Activated naive CD8-positive, alpha-beta T cell treated with anti-CD3 and anti-CD28 coated beads for 36 hours (primary cell): ENCODE measurements at regions not wholly inside any gene's neighbourhood (a gene's known extent, or its start where the extent isn't known, plus 50 kb on each side); places are given as distances from the start of the nearest gene placed in this dataset.

ENCODE experiments used
- DNase-seq: peaks from one replicate; pipeline ENCODE4 v3.0.0; 2021
- H3K27ac Mint-ChIP-seq: one replicate; pipeline ENCODE4 v1.8.0; 2022; ENCODE audit warnings: mild to moderate bottlenecking, moderate library complexity, mixed read lengths
- H3K27me3 Mint-ChIP-seq: one replicate; pipeline ENCODE4 v1.8.0; 2022; ENCODE audit warnings: mild to moderate bottlenecking, mixed read lengths
- H3K36me3 Mint-ChIP-seq: one replicate; pipeline ENCODE4 v1.8.0; 2021; ENCODE audit warnings: mild to moderate bottlenecking, mixed read lengths
- H3K4me1 Mint-ChIP-seq: one replicate; pipeline ENCODE4 v1.8.0; 2021; ENCODE audit warnings: mixed read lengths
- H3K4me3 Mint-ChIP-seq: one replicate; pipeline ENCODE4 v1.8.0; 2022; ENCODE audit warnings: mild to moderate bottlenecking, moderate library complexity, mixed read lengths
- H3K9me3 Mint-ChIP-seq: one replicate; pipeline ENCODE4 v1.8.0; 2022; ENCODE audit warnings: mixed read lengths

DNA sequence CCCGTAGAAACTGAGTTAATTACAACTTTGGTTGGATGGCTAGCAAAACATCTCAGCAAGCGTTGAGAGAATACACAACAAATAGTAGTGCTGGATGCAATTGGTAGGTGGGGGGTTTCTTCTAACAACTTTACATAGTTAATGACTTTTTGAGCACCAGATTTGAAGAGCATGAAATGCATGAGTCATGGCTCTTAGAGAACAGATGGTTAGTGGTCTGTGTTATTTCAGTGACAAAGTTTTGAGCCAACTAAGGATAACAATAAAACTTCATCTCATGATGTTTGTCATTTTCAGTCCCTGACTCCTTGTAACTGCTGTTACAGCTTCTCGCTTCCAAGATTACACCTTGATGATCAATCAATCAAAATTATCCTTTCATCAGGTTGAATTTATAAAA is 399.0 kb upstream of the BRINP1 start:
- H3K27me3 Mint-ChIP-seq = no peaks in the 10 kb centered on the region

DNA sequence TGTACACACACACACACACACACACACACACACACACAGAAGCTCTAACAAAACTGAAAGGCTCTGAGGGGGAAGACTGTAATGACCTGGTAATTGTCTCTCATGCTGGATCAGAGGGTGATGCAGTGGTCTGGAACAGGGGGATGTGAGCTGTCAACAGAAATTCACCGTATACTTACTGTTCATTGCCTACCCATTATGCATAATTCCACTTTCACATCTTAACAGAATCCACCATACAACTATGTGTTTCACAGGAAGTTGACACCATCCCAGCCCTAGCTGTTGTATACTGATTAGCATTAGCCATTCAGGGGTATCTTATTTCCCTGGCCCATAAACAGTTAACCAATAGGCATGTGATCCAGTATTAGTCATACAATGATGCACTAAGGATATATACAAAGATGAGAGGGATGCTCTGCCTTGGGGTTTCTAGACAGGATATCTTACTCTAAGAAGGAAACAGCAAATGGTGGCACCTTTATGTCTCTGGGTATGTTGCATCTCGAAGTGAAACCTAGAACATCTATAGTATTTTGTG is 396.5 kb upstream of the BRINP1 start:
- Mint-ChIP-seq H3K27me3 (no peaks in the 10 kb centered on the region), H3K36me3 (no peaks in the 10 kb centered on the region)

More for the DNA sequence above, 399.0 kb upstream of the BRINP1 start:
- no peaks in the 10 kb centered on the region for H3K36me3 Mint-ChIP-seq
- H3K4me1 Mint-ChIP-seq = no peaks in the 10 kb centered on the region
- DNase-seq = no peak
- no peak overlapping the region for H3K27ac Mint-ChIP-seq
- H3K9me3 Mint-ChIP-seq = no peaks in the 10 kb centered on the region
- H3K4me3 Mint-ChIP-seq = no peak overlapping the region

DNA sequence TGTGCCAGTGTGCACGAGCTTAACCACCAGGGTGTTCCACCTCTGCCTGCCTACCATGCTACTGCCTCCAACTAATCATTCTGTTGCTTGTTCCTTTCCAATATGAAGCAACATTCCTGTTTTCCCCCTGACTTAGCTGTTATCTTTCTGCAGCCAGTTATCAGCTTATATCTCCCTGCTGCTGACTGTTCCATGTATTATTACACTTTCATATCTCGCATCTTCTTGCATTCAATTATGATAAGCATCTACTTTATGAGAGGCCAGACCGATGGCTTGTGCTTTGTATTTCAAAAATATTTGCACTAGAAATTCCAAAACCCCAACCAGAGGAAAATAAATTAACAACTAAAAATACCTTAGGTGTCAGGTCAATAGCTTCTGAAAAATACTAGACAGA is 394.0 kb upstream of the BRINP1 start:
- Mint-ChIP-seq H3K4me3 (no peak overlapping the region), H3K9me3 (no peaks in the 10 kb centered on the region), H3K36me3 (no peaks in the 10 kb centered on the region), H3K4me1 (no peaks in the 10 kb centered on the region), H3K27me3 (peaks cover 4% of the 10 kb centered on the region), H3K27ac (no peak overlapping the region)
- DNase-seq = no peak

More for the DNA sequence above, 396.5 kb upstream of the BRINP1 start:
- Mint-ChIP-seq H3K4me3 (no peak overlapping the region), H3K27ac (no peak overlapping the region), H3K9me3 (no peaks in the 10 kb centered on the region), H3K4me1 (no peaks in the 10 kb centered on the region)
- no peak for DNase-seq

DNA sequence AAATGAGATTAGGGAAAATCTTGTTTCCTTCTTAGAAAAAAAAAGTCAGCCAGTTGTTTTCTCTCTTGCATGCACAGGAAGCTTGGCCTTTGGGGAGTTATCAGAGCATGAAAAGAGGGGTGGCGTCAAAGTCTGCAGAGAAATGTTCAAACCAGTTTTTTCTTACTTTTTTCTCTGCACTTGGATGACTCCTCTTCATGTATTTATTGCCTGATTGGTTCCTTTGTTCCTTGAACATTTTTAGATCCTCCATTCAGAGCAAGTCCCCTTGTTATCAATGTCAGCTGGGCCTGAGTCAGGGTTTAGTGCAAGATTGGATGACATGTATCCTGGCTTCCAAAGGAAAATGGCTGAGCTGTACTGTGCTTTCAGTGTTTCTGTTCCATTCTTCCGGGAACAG is 392.6 kb upstream of the BRINP1 start:
- Mint-ChIP-seq H3K36me3 (no peaks in the 10 kb centered on the region), H3K4me3 (no peak overlapping the region), H3K27ac (no peak overlapping the region), H3K27me3 (peaks cover 4% of the 10 kb centered on the region), H3K9me3 (no peaks in the 10 kb centered on the region), H3K4me1 (no peaks in the 10 kb centered on the region)
- no peak for DNase-seq

DNA sequence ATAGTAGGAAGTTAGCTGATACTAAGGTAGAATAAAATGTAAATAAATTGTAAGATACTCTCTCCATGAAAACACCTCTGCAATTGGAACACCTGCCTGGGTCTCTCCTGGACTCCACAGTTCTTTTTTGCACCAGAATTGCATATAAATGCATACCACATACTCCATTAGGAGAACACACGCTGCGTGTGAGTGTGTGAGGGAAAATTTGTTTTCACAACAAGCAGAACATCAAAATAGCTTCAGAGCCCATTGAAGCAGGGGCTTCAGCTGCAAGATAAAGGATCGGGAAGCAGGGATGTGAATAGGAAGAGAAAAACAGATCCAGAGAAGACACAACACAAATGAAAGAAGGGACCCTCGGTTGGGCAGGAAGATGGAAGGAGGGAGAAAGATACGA is 389.8 kb upstream of the BRINP1 start:
- H3K27ac Mint-ChIP-seq = no peak overlapping the region
- no peaks in the 10 kb centered on the region for H3K9me3 Mint-ChIP-seq
- no peak for DNase-seq
- H3K4me1 Mint-ChIP-seq = no peaks in the 10 kb centered on the region
- no peak overlapping the region for H3K4me3 Mint-ChIP-seq
- H3K36me3 Mint-ChIP-seq = no peaks in the 10 kb centered on the region
- H3K27me3 Mint-ChIP-seq = peaks cover 4% of the 10 kb centered on the region

DNA sequence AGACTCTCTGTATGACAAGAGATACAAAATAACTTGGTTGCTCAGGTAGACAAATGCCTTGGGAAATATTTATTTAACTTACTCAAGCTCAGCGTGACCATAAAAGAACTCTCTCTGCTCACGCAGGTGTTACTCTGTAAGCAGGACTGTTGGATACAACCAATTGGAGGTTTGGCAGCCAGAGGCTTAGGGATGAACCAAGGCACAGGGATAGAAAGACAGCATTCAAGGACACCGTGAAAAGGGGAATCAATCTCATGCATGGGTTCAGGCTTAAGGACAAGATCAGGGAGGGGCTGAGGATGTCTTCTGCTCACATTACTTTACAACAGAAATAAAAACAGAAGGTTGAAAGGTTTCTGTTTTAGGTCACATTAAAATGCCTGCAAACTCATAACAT is 389.0 kb upstream of the BRINP1 start:
- Mint-ChIP-seq H3K9me3 (no peaks in the 10 kb centered on the region), H3K27ac (no peak overlapping the region)

DNA sequence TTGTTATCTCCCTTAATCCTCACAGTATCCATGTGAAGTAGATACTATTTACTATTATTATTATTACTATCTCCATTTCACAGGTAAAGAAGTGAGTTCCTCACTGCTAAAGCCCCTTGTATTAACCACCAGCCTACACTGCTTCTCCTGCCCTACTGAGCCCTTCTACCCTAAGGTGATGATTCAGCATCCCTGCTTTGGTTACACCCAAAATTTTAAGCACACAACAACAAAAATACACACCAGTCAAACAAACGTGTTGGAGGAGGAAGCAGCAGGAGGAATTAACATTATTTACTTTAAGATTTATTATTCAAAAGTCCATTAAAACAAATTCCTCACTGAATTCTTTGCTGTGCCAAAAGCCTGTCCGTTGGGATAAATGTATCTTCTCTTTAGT is 370.2 kb upstream of the BRINP1 start:
- peaks cover 7% of the 10 kb centered on the region for H3K27me3 Mint-ChIP-seq
- no peak for DNase-seq
- H3K9me3 Mint-ChIP-seq = peaks cover 15% of the 10 kb centered on the region
- no peak overlapping the region for H3K27ac Mint-ChIP-seq
- H3K4me1 Mint-ChIP-seq = no peaks in the 10 kb centered on the region
- no peak overlapping the region for H3K4me3 Mint-ChIP-seq
- no peaks in the 10 kb centered on the region for H3K36me3 Mint-ChIP-seq

More for the DNA sequence above, 389.0 kb upstream of the BRINP1 start:
- H3K4me1 Mint-ChIP-seq = no peaks in the 10 kb centered on the region
- peaks cover 4% of the 10 kb centered on the region for H3K27me3 Mint-ChIP-seq
- DNase-seq = no peak
- no peak overlapping the region for H3K4me3 Mint-ChIP-seq
- H3K36me3 Mint-ChIP-seq = no peaks in the 10 kb centered on the region

DNA sequence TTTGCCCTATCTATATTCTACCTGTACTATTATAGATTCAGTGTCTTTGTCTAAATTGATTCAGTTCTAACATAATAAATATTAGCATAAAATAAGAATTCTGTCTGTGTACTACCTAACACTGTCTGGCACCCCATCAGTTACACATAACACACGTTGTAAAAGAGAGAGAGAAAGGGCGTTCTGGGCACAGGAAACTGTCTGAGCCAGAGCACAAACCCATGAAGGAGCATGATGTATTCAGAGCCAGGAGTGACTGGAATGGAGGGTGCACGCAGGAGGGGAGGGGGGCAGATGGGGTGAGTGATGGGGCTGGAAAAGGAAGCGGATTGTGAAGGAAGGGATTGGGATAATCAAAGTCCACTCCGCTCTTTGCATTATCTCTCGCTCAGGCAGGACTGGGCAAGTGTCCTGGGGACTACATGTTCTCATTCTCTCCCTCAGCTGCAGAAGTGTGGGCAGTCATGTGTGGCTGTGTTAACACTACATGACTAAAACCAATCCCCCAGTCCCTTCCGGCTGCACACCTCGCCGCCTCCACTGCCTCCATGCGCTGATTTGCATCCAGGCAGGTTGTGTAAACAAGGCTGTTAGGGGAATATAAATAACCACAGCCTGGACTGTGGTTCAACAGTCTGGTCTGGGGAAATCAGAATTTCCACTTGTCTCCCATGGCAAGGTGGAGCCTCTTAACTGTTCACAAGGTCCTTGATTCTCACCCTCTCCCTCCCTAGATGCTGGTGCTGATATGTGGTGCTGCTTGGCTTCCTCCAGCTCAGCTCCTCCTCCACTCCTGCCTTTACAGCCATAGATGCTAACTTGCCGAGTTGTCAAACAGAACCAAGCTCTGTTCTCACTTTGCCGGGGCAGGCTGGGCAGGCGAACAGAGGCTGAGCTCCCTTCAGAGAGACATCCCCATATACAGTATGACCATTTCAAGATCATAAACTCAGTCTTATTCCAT is 367.5 kb upstream of the BRINP1 start:
- Mint-ChIP-seq H3K4me3 (no peak overlapping the region), H3K9me3 (peaks cover 10% of the 10 kb centered on the region), H3K27me3 (no peaks in the 10 kb centered on the region), H3K36me3 (no peaks in the 10 kb centered on the region), H3K4me1 (no peaks in the 10 kb centered on the region), H3K27ac (no peak overlapping the region)
- DNase-seq = no peak

DNA sequence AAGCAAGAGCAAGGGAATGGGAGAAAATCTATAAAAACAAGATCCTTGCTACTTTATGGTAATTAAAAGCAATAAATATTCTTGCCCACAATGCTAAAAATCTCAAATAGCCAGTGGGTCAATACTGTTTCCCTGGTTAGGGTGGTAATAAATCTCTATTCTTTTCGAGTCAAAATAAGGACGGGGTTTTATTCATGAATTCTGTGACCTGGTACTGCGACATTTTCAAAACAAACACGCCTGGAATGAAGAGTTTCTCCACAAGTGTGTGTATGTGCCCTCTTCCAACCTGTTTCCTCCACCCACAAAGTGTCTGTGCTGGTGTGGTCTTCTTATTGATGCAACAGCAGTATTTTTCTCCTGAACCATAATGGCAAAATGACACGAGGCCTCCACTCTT is 358.8 kb upstream of the BRINP1 start:
- Mint-ChIP-seq H3K4me3 (no peak overlapping the region), H3K4me1 (no peaks in the 10 kb centered on the region), H3K27ac (no peak overlapping the region), H3K36me3 (no peaks in the 10 kb centered on the region), H3K9me3 (peaks cover 1% of the 10 kb centered on the region), H3K27me3 (peaks cover 5% of the 10 kb centered on the region)
- DNase-seq = no peak

DNA sequence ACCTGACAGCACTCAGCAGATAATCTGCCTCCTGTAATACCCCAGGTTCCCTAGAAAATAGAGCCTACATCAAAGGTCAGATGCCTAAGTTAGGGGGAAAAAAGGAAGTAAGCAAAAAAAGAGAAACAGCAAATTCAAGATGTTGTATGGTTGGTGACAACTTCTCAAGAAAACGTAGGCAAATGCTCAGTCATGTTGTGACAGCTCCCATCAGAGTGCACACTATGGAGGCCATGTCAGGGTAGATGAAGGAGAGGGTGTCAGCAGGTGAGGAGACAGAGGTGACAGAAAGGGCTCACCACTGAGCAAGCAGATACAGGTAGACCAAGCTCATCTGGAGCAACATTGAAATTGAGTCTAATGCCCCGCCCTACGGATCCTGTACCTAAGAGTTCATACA is 356.8 kb upstream of the BRINP1 start:
- no peak overlapping the region for H3K4me3 Mint-ChIP-seq
- no peak for DNase-seq
- no peaks in the 10 kb centered on the region for H3K9me3 Mint-ChIP-seq
- H3K27me3 Mint-ChIP-seq = peaks cover 5% of the 10 kb centered on the region
- H3K4me1 Mint-ChIP-seq = no peaks in the 10 kb centered on the region
- no peaks in the 10 kb centered on the region for H3K36me3 Mint-ChIP-seq
- H3K27ac Mint-ChIP-seq = no peak overlapping the region

DNA sequence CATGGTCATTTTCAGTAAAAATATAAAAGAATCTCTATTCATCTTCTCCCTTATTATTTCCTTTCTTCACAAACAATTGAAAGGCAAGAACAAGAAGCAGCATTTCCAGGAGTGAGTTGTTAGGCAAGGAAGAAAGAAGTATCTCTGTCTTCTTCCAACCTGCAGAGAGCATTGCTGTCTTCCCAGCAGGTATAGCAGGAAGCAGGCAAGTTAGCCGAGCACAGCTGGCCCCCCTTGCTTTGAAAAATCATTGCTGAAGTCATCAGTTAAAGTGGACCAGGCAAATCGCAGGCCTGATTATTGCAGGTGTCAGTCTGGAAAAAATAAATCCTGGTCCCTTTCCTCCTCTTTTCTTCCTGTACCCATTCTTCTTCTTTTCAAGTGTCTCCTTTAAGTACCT is 353.1 kb upstream of the BRINP1 start:
- Mint-ChIP-seq H3K27me3 (no peaks in the 10 kb centered on the region), H3K4me1 (no peaks in the 10 kb centered on the region), H3K9me3 (no peaks in the 10 kb centered on the region), H3K36me3 (no peaks in the 10 kb centered on the region), H3K27ac (no peak overlapping the region), H3K4me3 (no peak overlapping the region)
- no peak for DNase-seq

DNA sequence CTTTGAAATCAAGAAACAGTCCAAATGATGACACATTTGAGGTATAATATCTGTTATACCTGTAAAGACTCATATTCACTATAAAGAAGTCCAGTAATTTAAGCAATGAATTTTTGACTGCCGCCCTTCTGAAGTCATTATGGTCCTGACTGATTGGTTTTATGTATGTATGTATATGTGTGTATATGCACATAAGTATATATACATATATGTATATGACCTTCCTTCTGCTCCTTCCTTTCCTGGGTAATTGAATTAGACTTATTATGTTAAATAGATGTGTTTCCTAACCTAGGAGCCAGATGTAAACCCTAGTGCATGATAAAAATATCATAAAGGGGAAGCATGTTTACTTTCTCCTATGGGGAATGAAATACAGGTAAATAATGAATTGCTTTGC is 343.1 kb upstream of the BRINP1 start:
- H3K9me3 Mint-ChIP-seq = peaks cover 3% of the 10 kb centered on the region
- no peak overlapping the region for H3K4me3 Mint-ChIP-seq
- peaks cover 3% of the 10 kb centered on the region for H3K27me3 Mint-ChIP-seq
- H3K4me1 Mint-ChIP-seq = no peaks in the 10 kb centered on the region
- H3K27ac Mint-ChIP-seq = no peak overlapping the region
- DNase-seq = no peak
- no peaks in the 10 kb centered on the region for H3K36me3 Mint-ChIP-seq

DNA sequence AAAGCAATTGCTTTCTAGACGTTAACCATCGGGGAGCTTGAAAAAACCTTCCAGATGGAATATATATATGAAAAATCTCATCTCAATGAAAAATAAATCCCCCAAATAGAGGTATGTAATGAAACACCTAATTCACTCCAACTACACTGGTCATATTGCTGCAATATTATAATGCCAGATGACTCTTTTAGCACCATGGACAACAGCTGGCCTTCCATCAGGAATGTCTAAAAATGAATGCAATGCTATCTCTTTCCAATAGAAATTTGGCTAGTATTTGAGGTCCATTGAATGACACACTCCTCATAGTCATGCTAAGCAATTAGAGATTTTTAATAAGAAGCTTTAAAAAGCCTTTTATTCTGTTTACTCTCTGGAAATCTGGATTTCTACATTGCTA is 340.2 kb upstream of the BRINP1 start:
- peaks cover 3% of the 10 kb centered on the region for H3K27me3 Mint-ChIP-seq
- H3K4me3 Mint-ChIP-seq = no peak overlapping the region
- no peak overlapping the region for H3K27ac Mint-ChIP-seq
- peaks cover 4% of the 10 kb centered on the region for H3K9me3 Mint-ChIP-seq
- H3K4me1 Mint-ChIP-seq = no peaks in the 10 kb centered on the region
- H3K36me3 Mint-ChIP-seq = no peaks in the 10 kb centered on the region
- DNase-seq = no peak

DNA sequence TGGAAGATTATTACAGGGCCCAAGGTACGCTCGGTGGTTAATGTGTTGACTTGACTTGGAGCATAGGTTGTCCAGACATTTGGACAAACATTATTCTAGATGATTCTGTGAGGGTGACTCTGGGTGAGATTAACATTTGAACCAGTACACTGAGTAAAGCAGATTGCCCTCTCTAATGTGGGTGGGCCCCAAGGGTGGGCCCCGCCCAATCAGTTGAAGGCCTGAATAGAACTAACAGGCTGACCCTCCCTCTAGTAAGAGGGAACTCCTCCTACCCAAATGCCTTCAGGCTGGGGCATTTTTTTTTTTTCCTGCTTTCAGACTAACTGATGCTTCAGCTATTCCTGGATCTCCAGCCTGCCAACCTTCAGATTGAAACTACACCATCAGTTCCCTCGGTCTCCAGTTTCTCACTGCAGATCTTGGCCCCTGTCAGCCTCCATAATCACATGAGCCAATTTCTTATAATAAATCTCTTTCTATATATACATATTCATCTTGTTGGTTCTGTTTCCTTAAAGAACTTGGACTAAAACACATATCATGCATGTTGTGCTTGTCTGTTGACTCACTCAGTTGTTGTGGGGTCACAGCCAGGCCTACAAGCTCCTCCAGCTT is 338.1 kb upstream of the BRINP1 start:
- Mint-ChIP-seq H3K27ac (no peak overlapping the region), H3K9me3 (peaks cover 2% of the 10 kb centered on the region), H3K4me3 (no peak overlapping the region), H3K36me3 (no peaks in the 10 kb centered on the region), H3K4me1 (no peaks in the 10 kb centered on the region), H3K27me3 (no peaks in the 10 kb centered on the region)
- DNase-seq = no peak

DNA sequence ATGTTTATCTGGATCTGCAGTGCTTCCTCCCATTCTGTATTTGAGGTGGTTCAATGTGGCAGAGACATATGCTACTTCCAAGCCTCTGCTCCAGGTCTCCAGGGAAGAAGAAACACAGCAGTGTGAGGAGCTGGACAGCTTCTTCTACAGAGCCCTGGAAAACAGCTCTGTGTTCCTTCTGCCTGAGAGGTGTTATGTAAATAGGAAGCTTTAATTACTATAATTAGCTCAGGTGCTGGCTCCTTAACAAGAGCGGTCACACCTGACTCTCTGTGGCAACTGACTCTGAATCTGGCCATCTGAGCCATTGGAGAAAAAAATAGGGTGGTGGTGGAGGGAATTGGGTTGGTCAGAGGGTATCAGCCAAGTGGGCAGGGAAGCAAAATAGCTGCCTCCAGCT is 332.4 kb upstream of the BRINP1 start:
- Mint-ChIP-seq H3K36me3 (no peaks in the 10 kb centered on the region), H3K4me1 (no peaks in the 10 kb centered on the region), H3K27ac (no peak overlapping the region), H3K27me3 (peaks cover 4% of the 10 kb centered on the region), H3K9me3 (peaks cover under 1% of the 10 kb centered on the region), H3K4me3 (no peak overlapping the region)
- no peak for DNase-seq
